Omental fat pad (tissue), 3 donors: ENCODE measurements at regions not wholly inside any gene's neighbourhood (a gene's known extent, or its start where the extent isn't known, plus 50 kb on each side); places are given as distances from the start of the nearest gene placed in this dataset.
"Not testable (repeated sequence)": the region's sequence is repeated elsewhere in the genome, so short reads cannot be mapped to it uniquely, and the experiment has no call there.

Experiments
- ATAC-seq: fragments of 150-250 bp; one replicate; pipeline ENCODE4 v1.9.1; 2016; ENCODE audit warnings: mild to moderate bottlenecking, moderate library complexity; ENCODE audit not compliant: low FRiP score
- DNase-seq: peaks from one replicate; pipeline ENCODE4 v3.0.0-alpha.2; 2019; ENCODE audit warnings: low spot score
- TF ChIP-seq, protein P1 (sequence below), 3 donors: fragments of 450-650 bp; IDR thresholded peaks; one replicate each; pipeline ENCODE4 v1.5.1; 2016 to 2017; ENCODE audit warnings: antibody characterized with exemption in 3 of 3, mild to moderate bottlenecking in 3 of 3, moderate library complexity in 2 of 3

DNA sequence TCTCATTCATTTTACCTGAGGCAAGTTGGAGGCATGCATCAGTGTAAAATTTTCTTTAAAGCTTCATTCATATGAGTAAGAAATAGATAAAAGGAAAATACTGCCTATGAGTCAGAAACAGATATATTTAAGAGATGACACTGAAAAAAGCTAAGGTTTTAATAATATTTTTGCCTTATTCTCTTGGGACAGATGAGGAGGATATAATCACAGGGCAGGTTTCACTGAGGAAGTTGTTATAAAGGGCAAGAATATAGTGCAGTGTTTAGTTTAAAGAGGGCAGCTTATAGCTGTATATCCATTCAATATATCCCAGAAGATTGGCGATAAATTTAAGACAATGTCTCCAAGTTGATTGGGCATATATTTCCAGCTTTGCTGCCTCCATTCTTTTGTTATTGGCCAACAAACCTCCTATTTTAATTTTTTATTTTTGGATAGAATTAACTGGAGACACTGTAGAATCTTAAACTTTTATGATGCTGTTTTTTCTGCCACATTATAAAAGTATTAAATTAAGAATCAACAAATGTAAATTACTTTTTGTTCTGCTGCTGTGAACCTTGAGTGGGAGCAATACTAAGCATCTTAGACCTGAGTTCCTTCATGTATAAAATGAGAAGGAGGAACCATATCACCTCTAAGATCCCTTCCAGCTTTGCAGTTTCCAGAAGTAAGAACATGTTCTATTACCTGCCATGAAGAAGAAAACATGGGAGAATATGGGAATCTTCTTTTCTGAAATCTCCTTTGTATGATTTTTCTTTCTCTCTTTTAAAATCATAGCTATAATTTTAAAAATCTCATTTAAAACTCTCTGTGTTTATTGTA, 171.6 kb downstream of the S1PR1 start:
- TF ChIP-seq, protein P1, sequence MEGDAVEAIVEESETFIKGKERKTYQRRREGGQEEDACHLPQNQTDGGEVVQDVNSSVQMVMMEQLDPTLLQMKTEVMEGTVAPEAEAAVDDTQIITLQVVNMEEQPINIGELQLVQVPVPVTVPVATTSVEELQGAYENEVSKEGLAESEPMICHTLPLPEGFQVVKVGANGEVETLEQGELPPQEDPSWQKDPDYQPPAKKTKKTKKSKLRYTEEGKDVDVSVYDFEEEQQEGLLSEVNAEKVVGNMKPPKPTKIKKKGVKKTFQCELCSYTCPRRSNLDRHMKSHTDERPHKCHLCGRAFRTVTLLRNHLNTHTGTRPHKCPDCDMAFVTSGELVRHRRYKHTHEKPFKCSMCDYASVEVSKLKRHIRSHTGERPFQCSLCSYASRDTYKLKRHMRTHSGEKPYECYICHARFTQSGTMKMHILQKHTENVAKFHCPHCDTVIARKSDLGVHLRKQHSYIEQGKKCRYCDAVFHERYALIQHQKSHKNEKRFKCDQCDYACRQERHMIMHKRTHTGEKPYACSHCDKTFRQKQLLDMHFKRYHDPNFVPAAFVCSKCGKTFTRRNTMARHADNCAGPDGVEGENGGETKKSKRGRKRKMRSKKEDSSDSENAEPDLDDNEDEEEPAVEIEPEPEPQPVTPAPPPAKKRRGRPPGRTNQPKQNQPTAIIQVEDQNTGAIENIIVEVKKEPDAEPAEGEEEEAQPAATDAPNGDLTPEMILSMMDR (IDR thresholded peaks at IDR 0.05) = no peak
- ATAC-seq (no peak), DNase-seq (no peak)

DNA sequence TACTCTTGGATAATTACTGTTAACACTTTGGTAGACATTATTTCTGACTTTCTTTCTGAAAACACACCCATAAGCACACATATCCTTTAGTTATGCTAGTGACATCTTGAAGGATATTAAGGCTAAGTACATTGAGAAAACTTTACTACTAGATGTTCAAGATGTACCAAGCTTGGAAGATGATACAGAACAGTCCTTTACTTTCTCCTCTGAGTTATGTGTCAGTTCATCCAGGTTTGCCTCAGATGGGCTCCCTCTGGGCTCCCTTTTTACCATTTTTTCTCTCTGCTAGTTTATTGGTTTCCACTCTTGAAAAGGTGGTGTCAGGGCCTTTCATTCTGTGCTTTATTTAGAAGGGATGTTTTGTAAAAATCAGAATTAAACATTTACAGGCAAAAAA, 172.3 kb downstream of the S1PR1 start:
- TF ChIP-seq, protein P1 (IDR thresholded peaks at IDR 0.05) = no peak
- ATAC-seq = no peak

DNA sequence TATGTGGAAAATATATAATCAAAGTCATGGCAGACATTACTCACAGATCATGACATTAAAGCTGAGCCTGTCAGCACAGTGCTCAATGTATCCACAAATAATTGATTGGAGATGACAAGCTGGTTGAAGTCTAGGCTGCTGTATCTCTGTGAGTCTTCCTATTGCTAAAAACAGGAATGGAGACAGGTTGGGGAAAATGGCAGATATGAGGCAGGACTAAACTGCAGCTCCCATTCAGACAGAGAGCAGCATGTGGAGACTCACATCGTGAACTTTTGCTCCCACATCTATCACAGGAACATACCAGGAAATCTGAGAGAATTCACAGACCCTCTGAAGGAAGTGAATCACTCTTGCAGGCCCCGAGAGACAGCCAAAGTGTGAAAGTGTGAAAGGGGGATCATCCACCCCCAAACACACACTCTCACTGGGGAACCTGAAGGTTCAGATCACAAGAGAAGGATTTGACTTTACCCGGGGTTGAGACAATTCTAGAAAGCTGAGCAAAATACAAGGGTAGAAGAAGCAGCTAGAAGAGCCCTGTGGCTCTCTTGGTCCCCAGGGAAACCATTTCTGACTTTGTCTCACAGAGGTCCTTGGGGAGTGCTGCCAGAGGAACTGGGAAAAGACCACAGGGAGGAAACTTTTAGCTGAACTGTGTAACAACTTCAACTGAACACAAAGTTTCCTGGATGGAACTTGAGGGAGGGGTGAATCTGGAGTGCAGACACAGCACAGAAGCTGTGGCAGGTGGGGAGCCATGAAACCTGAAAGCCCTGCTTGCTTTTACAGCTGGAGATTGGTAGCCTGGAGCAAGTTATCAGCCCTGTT, 173.4 kb downstream of the S1PR1 start:
- TF ChIP-seq, protein P1 (IDR thresholded peaks at IDR 0.05) = no peak
- no peak for DNase-seq
- ATAC-seq = no peak

More for the DNA sequence above, 172.3 kb downstream of the S1PR1 start:
- no peak for DNase-seq

DNA sequence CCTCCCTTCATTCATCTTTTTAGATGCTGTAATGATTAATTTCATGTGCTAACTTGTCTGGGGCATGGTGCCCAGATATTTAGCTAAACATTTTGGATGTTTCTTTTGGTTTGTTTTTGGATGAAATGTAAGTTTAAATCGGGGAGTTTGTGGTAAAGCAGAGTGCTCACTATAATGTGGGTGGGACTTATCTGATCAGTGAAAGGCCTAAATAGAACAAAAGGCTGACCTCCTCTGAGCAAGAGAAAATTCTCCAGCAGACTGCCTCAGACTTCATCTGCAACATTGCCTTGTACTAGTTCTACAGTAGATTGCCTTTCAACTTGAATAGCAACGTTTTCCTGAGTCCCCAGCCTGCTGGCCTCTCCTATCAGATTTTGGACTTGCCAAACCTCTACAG, 183.6 kb downstream of the S1PR1 start:
- DNase-seq (no peak), ATAC-seq (no peak)
- TF ChIP-seq, protein P1 (IDR thresholded peaks at IDR 0.05) = no peak

- ATAC-seq, DNase-seq: not testable (repeated sequence)
Observed at GRCh38 chr1:101428083-101428482, 191.3 kb downstream of the S1PR1 start.

GRCh38 chr1:101428562-101428961, 191.7 kb downstream of the S1PR1 start:
- ATAC-seq = no peak

GRCh38 chr1:101431956-101432510, 195.2 kb downstream of the S1PR1 start:
- DNase-seq (no peak), ATAC-seq (no peak)
- TF ChIP-seq, protein P1 (IDR thresholded peaks at IDR 0.05) = no peak

More at GRCh38 chr1:101428562-101428961, 191.7 kb downstream of the S1PR1 start:
- no peak for DNase-seq
- TF ChIP-seq, protein P1 (IDR thresholded peaks at IDR 0.05) = no peak
